ENCODE measurements at regions not wholly inside any gene's neighbourhood (a gene's known extent, or its start where the extent isn't known, plus 50 kb on each side); places are given as distances from the start of the nearest gene placed in this dataset.

- TF ChIP-seq CTCF (IDR thresholded peaks at IDR 0.05) (no peak), EZH2 (IDR thresholded peaks at IDR 0.05; ENCODE audit: borderline replicate concordance, insufficient read depth, low read depth, low read length, poor library complexity, severe bottlenecking) (no peak)
These were observed 1046.6 kb downstream of the TBC1D22A start for GRCh38 chr22:47808886-47809620.
